ENCODE measurements at regions not wholly inside any gene's neighbourhood (a gene's known extent, or its start where the extent isn't known, plus 50 kb on each side); places are given as distances from the start of the nearest gene placed in this dataset.
"Not testable (repeated sequence)": the region's sequence is repeated elsewhere in the genome, so short reads cannot be mapped to it uniquely, and the experiment has no call there.

- DNase-seq = not testable (repeated sequence)
These were observed 64.5 kb upstream of the HTR1E start for GRCh38 chr6:86872810-86873209.

- DNase-seq = no peak
These were observed 65.6 kb upstream of the HTR1E start for GRCh38 chr6:86871681-86872080.

GRCh38 chr6:86869500-86869899 is 67.8 kb upstream of the HTR1E start:
- no peak for DNase-seq

DNA sequence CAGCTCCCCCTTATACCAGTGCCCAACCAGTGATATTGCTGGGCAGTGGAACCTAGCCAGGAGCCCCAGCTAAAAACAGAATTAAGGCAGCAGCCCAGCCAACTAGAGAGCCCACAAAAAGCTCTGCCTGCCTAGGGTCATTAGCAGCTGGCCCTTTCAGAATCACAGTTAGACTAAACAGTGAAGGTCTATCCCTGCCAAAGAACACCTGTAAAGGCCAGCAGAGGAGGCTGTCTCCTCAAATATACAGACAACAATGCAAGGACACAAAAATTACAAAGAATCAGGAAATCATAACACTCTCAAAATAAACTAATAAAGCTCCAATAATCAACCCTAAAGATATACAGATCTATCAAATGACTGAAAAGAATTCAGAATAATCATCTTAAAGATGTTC is 77.8 kb upstream of the HTR1E start:
- no peak for DNase-seq

GRCh38 chr6:86858970-86859369 is 78.4 kb upstream of the HTR1E start:
- no peak for DNase-seq

GRCh38 chr6:86857783-86858182 is 79.5 kb upstream of the HTR1E start:
- no peak for DNase-seq

GRCh38 chr6:86856937-86857563 is 80.3 kb upstream of the HTR1E start:
- peak; percentile 3 for DNase-seq

DNA sequence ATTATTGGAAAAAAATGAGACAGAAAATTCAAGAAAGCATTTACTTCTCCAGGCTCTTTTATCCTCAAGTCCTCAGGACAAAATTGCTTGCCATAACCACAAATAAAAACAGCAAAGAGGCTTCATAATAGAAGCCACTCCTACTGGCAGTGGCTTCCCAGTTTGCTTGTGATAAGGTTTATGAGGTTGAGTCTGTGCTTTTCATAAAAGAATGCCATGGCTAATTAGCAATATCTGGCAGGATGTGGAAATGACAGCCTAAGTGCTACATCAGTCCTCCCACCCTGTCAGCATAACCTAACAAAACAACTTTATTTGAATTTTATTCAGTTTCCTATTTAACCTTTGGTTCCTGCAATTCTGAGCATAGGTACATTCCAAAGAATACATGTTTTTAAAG is 80.9 kb upstream of the HTR1E start:
- no peak for DNase-seq

GRCh38 chr6:86848986-86849385 is 88.3 kb upstream of the HTR1E start:
- no peak for DNase-seq

DNA sequence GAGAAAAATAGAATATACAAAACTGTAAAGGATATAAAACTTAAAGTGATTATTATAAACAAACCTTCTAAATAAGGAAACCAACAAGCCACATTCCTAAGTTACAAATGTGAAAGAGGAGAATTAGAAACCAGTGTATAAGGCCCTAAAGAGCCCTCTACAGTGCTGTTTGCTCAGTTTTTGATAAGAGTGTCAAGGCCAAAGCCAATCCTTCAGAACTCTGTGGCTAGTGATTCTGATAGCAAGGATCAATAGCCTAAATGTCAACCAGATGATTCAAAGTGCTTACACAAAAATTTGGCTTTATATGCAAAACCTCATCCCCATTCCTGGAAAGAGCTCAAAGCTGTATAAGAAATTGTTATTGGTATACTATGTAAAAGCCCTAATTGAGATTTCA is 104.6 kb upstream of the HTR1E start:
- DNase-seq = no peak

DNA sequence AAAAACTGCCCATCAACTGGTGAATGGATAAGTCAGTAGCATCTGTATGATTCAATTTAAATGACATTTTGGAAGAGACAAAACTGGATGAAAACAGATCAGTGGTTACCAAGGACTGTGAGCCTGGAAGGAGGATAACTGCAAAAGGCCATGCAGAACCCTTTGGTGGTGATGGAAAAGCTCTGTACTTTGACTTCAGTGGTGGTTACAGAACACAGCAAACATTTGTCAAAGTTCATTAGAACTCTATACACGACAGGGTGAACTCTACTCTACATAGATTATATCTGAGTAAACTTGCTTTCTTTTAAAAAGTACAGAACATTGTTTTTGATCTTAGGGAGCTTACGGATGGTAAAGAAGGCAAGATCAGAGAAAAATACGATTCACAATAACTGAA is 111.9 kb upstream of the HTR1E start:
- DNase-seq = no peak

GRCh38 chr6:86822747-86823146 is 114.6 kb upstream of the HTR1E start:
- DNase-seq = no peak

- no peak for DNase-seq
These were observed 116.6 kb upstream of the HTR1E start for GRCh38 chr6:86820750-86821149.

- no peak for DNase-seq
These were observed 143.7 kb upstream of the HTR1E start for GRCh38 chr6:86793649-86794048.

DNA sequence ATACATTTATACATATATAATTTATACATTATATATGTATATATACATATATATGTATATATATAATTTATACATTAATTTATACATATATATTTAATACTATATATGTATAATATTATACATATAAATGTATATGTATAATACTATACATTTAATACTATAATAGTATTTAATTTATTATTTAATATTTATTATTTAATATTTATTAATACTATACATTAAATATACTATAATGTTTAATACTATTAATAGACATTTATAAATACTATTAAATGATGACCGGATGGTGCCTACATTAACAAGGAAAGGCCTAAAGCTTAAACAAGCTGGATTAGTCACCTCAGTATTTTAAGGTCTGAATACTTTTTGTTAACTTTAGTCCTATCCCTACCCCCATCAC is 145.9 kb upstream of the HTR1E start:
- no peak for DNase-seq

GRCh38 chr6:86789779-86790411 is 147.4 kb upstream of the HTR1E start:
- no peak for DNase-seq

DNA sequence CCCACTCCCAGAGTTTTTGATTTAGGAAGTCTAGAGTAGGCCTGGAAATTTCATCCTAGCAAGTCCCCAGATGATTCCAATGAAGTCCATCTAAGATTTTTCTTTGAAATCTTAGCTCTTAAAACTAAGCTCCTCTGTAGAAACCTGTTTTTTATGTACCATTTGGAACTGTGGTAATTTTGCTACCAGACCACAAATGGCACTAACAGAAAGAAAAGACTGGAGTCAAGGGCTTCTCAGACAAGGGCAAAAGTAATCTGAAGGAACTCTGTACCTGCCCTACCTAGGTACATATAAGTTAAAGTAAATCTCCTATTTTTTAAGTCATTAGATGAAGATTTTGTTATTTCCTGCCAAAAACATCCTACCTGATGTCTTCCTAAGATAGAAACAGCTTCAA is 155.0 kb upstream of the HTR1E start:
- no peak for DNase-seq

DNA sequence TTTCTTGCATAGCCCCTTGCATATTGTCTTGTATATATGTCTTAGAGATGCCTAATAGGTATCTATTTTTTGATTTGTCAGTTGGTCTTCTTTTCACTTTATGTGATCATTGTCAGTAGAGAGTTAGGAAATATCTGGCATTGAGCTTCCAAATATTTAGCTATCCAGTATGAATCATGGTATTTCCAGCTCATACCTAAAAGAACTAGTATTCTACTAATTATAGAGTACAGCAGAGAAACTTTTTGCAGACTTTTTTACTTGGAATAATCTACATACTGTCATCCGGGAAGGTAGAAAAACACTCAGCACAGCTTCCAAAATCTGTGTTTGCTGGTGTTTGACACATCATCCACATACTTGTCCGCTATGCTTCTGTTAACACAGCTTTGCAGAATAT is 156.4 kb upstream of the HTR1E start:
- DNase-seq = no peak

DNA sequence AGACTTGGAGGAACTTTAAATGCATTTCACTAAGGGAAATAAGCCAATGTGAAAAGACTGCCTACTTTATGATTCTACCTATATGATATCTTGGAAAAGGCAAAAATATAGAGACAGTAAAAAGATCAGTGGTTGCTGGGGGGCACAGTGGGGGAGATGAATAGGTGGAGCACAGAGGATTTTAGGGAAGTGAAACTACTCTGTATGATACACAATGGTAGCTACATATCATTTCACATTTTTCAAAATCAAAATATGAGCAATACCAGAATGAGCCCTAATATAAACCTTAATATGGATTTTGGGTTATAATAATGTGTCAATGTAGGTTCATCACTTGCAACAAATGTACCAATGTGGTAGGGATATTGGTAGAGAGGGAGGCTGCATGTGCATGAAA is 161.4 kb upstream of the HTR1E start:
- DNase-seq = no peak

DNA sequence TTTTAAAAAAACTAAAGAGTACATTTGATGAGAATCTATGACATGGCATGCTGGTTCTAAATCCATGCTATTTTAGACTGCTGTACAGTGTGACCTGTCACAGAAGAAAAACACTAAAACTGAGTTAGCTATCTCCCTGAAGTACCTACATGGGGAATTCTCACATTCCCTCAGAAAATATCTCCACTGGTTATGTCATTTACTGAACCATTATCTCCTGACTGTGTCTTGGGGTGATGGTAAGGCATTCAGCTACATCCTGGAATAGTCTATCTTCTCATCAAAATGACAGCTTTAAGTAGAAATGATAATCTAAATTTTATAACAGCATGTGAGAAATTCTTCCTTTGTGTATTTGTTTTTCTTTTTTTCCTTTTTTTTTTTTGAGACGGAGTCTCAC is 172.1 kb upstream of the HTR1E start:
- no peak for DNase-seq

GRCh38 chr6:86759953-86760352 is 177.4 kb upstream of the HTR1E start:
- not testable (repeated sequence) for DNase-seq

DNA sequence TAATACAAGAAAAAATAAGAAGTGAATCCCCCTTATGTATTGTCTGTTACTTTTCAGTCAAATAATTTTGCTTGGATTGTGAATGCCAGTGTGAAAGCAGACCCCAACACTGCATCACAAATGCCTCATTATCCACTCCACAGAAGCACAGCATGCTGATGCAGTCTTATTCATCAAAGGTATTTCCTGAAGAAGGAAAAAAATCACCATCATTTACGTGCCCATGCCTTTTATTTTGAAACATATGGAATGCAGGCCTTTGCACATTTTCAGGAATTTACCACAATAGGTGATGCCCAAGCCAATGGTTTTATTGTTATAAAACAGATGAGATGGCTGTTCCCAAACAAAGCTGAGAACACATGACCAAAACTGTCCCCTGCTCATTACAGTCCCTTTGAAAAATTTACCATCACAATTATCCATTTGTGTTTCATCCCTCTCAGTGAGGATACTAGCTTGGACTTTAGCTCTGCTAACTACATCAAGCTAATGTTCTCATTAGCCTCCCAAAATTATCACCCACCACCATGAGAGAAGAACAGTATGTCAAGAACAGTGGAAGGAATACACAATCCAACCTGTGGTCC is 180.6 kb upstream of the HTR1E start:
- DNase-seq = no peak

- DNase-seq = no peak
These were observed 193.3 kb upstream of the HTR1E start for GRCh38 chr6:86744048-86744447.

GRCh38 chr6:86738078-86738477 is 199.2 kb upstream of the HTR1E start:
- no peak for DNase-seq

DNA sequence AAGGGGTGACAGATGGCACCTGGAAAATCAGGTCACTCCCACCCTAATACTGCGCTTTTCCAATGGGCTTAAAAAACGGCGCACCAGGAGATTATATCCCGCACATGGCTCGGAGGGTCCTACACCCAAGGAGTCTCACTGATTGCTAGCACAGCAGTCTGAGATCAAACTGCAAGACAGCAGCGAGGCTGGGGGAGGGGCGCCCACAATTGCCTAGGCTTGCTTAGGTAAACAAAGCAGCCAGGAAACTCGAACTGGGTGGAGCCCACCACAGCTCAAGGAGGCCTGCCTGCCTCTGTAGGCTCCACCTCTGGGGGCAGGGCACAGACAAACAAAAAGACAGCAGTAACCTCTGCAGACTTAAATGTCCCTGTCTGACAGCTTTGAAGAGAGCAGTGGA is 205.7 kb upstream of the HTR1E start:
- DNase-seq = not testable (repeated sequence)

Measured in NCI-H2171 (cell line).